Stimulated activated CD8-positive, alpha-beta memory T cell treated with anti-CD3 and anti-CD28 coated beads, Interleukin-4, amount 100 ng/mL, for 48 hours (primary cell): ENCODE measurements at regions not wholly inside any gene's neighbourhood (a gene's known extent, or its start where the extent isn't known, plus 50 kb on each side); places are given as distances from the start of the nearest gene placed in this dataset.
"Not testable (repeated sequence)": the region's sequence is repeated elsewhere in the genome, so short reads cannot be mapped to it uniquely, and the experiment has no call there.

Experiments used
- DNase-seq: peaks from one replicate; pipeline ENCODE4 v3.0.0-alpha.2; 2020

DNA sequence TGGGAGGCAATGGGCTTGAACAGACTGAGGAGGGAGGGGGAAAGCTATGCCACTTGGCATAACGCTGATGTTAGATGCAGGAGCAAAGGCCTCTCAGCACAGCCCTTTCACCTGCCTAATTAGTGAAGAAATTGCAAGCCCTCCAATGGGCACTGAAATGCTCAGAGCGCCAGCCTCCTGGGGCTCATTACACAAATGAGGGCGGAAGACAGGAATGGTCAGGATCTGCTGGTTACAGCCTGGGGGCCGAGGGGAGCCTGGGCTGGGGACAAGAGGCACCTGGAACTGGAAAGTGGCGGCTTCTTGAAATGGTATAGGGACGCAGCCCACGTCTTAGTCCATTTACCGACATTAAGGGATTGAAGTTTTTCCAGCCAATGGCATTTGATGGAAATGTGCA, 50.2 kb upstream of the PLET1 start:
- no peak for DNase-seq

DNA sequence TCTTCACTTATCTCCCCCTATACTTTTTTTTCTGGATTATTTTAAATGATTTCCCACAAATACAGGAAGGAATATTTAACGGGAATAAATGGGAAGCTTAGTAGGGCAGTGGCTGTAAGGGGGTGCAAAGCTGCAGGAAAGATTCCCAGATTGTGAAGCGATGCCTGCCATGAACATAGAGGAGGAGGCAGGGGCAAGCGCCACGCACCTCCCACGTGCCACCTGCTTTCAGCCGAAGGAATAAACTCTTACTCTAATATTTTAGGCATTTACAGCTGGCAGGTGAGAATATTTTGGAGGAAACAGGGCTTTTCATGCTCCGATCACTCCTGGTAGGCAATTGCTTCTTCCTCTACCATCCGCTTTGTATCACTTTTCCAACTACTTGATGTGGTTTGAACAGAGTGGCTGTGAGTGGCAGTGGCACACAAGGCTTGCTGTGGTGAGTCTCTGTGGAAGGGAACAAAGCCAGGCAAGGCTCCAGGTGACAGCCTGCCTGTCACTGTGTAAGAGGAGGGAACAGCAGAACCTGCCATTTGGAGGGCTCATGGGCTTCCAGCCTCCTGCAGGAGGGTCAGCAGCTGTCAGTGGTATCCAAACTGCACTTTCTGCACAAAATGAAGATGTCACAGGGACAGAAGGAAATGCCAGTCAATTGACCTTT, 54.5 kb upstream of the PLET1 start:
- DNase-seq: no peak

DNA sequence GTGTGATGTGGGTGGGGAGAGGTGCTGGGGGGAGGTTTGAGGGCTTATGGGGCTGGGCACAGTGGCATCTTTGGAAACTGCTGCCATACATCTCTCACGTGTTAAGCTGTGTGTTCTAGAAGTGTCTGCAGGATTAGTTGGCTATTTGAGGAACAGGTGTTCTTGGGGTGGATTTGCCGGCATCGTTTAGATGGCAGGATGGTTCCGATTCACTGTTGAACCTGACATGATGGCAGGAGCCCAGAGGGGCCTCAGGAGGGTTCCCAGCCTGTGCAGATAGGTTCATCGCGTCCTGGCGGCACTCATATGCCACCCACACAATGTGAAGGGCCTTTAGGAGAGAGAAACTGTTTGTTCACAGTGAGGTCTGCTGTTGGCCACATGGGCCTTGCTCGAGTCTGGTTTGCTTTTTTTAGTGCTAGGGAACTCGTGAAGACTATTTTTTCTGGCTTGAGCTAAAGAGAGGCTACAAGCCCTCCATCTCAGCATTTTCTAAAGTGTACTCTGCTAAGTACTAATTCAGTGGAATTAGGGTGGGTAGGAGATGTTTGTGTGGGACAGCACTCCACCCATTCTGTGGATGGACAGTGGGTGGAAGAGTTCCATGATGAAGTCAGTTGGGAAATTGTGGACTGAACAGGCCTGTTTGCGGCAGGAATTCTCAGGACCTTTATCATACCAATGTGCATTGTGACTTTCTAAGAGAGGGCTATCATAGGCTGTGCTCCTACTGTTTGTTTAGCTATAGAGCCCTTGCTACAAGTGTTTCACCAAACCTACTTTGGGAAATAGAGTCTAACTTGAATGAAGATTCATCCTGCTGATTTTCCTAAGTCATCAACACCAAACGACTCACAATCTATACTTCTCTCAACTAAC, 55.4 kb upstream of the PLET1 start:
- no peak for DNase-seq

DNA sequence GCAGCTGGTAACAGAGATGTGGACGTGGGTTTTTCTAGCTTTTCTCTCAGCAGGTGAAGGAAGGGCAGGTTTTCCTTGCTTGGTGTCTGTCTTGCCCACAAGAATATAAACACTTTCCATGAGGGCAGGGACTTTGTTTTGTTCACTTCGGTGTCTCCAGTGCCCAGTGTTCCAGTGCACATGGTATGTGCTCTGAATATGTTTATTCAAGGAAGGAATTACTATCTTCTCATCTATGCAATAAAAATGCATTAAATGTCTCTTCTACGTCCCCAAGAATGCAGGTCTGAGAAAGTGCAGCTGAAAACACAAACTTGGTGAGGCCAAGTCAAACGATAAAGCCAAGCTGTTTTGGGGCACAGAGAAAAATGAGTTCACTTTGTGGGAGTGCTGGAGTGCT, 56.3 kb upstream of the PLET1 start:
- no peak for DNase-seq

DNA sequence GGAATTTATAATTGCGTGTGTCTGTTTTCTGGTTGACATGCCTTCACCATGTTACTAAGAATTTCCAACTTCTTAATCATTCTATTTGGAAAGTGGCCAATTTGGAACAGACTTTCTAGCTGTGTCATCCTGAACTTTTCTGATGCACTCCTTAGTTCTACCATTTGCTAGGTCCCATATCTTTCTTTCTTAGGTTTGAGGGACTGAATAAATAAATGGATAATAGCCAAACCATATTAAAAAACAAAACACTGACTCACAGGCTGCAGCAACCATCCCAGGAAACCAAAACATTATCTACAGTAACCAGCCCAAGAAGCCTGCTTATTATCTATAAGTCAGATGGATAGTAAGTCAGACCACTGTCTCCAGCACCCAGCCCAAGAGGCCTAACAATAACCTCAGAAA, 57.5 kb upstream of the PLET1 start:
- no peak for DNase-seq

DNA sequence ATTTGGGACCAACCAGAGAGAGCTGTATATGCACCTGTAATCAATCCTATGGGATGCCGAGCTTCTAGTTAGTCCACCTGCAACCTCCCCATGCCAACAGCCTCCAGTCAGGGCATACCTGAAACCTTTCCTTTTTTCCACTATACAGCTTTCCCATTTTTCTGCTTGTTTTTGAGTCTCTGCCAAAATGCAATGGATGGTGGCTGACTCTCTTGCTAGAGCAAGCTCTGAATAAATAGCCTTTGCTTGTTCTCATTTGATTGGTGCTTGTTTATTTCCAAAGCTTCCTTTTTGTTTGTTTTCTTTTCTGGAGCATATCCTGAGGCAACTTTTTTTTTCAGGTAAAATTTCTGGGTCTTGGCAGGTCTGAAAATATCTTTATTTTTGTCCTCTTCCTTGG, 58.0 kb upstream of the PLET1 start:
- DNase-seq: no peak

DNA sequence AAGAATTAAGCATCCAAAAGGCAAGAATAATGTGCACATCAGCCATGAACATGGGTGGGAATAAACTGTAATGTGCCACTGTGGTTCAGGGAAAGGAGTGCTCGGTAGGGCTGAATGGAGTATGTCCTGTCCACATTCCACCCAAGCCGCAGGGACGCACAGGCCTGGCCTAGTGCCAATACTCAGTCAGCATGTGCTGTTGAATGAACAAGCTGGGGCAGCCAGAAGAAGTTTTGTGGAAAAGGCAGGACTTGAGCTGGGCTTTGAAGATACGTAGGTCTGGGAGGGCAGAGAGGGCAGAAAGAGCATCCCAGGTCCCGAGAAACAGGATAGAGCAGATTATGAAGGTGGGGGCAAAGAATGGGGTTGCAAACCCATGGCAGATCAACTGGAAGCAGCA, 60.0 kb upstream of the PLET1 start:
- DNase-seq: no peak

DNA sequence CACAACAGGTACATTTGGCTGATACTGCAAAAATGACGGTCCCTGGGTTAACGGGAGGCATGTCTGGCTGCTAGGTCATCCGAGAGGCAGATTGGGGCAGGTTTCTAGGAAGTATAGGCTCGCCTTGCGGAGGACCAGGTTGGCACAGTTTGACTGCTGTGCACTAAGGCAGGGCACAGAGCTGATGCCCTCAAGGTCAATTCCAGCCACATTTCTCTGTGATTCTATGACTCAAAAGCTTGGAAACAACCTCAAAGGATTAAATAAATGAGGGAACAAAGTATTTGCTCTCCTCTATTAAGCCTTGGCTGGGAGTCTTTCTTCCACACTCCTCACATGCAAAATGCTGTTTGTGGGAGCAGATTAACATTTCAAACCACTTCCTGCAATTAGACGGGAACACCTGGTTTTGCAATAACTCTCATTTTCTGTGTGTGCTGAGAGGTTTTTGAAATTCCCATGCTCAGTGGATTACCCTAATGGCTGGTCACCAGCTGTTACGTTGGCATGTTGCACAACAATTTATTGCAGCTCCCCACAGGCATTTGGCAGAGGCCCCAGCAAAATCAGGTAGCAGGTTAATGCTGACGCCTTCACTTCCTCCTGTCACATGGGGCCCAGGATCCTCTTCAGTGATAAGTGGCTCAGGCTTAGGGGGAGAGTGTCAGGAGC, 61.0 kb upstream of the PLET1 start:
- no peak for DNase-seq

DNA sequence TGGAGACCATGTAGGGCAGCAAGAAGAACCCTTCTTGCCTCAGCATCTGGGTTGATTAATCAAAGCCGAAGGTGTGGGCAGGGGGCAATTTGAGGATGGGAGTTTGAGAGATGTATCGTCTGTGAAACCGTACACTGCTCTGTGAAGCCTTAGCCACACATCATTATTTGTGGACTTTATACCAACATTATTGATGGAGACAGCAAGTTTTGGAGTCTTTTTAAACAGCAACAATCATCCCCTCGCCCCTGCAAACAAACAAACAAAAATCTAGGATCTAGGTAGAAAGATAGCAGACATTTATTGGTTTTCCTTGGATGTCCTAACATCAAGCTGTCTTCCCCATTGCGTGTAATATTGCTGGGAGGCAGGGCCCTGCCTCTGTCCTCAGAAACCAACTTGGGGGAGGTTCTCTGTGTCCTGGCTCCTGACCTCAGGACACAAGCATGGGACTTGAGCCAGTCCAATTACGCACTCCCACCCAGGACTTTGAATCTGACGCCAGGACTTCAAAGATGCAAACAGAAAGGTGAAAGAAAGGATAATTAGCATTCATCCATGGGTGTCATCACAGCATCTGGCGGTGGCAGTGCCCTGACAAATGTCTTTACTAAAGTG, 61.6 kb upstream of the PLET1 start:
- no peak for DNase-seq

DNA sequence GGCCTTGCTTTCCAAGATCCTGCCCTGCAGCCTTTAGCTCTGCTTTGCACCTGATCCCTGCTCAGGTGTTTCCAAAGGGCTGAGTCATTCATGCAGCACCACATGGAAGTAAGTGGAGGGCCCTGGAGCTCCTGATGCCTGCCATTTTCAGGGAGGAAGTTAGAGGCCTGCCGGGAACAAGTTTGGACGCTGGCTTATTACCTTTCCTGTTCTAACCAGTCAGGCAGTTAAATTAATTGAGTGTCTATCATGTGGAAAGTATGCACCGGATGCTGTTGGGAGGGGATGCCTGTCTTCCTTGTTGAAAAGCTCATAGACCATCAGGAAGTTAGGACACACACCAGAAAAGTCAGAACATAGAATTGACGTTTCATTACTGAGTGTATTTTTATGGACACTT, 73.7 kb upstream of the PLET1 start:
- no peak for DNase-seq

DNA sequence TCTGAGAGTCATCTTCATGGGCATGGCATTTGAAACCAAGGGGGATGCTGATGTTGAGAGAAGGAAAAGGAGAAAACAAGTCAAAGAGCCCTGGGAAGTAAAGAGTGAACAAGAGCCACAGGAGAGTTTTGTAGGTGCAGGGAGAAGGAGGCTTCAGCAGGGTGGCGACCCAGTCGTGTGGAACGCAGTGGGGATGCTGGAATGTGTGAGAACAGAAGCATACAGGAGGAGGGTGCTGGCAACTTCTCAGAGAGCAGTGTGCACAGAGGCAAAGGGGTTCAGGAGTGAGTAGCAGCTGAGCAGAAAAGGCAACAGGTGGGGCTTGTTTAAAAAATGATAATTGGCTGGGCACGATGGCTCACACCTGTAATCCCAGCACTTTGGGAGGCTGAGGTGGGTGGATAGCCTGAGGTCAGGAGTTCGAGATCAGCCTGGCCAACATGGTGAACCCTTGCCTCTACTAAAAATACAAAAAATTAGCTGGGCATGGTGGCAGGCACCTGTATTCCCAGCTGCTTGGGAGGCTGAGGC, 75.8 kb upstream of the PLET1 start:
- DNase-seq: no peak

DNA sequence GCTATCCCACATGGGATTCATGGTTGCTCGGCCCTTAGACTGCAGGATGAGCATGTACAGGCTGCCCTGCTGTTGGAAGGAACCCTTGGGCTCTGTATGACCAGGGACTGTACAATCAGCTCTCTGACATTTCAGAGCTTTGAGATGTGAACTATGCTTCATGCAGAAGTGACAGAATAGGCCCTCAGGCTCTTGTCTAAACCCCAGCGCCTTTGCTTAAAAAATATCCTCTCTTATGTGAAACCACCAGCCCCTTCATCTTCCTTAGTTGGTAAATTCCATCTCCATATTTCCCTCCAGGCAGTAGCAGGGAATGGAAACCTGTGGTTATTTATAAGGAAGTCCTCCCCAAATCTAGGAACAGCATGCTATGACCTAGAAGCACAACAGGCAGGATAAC, 78.9 kb upstream of the PLET1 start:
- no peak for DNase-seq

DNA sequence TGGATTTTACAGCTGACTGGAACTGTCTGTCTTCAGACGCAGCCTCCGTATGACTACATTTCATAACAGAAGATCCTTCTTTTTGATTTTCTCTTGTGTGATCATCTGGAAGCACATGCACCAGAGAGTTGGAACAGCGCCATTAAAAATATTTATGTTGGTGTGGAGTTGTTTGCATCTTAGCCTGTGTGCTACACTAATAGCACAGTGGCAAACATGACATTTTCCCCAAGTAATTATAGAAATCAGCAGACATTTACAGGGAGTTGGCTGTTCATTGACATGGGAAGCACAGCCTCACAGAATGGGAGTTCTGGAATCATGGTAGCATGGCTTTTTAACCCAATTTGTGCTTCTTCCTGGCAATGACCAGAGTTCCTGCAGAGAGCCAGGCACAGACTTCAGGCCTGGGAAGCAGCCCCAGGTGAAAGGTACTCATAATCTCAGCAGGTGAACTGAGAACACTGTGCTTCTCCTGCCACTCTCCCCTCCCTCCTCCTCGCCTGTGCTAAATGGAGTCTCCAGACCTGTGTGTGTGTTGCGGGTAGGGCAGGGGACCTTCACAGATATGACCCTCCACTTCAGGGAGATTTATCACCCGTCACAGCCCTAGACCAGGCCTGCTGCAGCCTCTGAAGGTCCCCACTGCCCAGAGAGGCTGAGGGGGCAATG, 82.8 kb upstream of the PLET1 start:
- no peak for DNase-seq

DNA sequence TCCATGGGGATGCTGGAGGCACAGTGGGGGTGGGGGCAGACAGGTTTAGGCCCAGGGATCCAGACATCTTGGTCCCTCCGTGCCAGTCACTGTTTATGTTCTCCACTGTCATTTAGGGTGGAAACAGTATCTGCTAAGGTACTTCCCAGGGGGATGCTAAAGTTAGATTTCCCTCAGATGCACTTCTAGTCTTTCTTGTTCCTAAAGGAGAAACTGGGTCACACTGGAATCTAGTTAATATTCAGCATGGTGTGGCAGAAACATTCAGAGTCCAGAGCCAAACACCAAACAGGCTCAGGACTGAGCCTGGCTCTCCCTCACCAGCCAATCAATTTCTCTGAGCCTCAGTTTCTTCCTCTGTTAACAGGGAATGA, 83.4 kb upstream of the PLET1 start:
- DNase-seq: no peak

DNA sequence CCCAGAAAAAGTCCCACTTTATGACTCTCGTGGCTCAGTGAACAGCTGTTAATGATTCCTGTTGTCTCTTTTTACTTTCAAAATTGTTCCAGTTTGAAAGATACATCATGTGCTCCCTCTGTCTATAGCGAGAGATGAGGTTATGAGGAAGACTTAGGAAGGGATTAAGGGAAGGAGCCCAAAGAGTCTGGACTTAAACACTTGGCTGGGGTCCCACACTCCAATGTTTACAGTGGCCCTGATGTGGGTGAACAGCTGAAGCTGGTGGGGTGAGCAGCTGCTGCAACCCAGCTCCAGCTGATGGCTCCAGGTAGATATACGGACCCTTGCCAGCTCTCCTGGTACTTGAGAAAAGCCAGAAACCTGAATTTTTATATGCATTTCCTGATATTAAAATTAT, 84.5 kb upstream of the PLET1 start:
- no peak for DNase-seq

DNA sequence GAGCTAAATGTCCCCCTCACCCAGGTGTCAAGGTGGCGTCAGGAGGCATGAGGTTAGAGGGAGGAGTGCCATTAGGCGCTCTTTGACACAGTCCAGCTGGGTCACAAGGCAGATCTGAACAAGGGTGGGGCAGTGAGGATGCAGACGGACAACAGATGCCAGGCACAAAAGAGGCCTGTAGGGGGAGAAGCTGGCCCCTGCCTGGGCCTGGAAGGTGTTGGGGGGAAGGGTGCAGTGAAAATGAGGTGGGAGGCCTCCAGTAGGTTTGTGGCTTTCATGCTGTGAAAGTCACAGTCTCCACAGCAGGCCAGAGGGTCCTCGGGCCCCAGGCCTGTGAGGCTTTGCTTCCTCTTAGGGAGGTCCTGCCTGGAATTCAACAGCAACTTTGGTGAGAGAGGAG, 85.0 kb upstream of the PLET1 start:
- DNase-seq: no peak

DNA sequence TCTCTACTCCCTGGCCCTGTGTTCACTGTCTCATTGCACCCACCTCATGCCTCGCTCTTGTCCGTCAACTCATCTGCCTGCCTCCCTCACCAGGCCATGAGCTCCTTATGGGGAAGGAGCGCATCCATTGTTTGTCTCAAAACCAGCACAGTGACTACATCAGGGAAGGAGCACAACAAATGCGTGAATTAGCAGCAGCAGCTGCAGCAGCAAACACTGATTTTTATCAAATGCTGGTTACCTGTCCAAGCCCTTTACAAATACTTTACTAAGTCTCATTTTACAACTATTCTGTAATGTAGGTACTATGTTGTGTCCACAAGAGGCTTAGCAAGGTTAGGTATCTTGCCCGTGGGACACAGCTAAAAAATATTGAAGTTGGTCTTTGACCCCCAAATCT, 85.9 kb upstream of the PLET1 start:
- DNase-seq: no peak

DNA sequence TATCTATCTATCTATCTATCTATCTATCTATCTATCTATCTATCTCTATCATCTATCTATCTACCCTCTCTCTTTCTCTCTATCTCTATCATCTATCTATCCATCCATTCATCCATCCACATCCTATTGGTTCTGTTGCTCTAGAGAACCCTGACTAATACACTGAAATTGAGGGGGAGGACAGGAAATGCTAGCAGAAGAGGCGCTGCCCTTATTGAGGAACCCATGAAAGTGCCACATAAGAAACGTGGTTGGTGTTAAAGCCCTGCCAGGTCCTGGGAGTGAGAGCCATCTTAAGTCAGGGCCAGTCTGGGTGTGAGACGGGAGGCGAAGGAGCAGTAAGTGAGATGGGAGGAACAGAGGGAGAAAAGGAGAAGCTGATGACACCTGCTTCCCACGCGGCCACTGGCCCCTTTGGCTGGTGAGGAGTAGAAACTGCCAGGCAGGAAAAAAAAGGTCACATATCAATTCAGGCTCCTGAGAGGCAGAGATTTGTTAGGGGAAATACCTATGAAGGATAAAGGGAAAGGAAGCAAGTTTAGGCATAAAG, 87.9 kb upstream of the PLET1 start:
- DNase-seq: no peak

DNA sequence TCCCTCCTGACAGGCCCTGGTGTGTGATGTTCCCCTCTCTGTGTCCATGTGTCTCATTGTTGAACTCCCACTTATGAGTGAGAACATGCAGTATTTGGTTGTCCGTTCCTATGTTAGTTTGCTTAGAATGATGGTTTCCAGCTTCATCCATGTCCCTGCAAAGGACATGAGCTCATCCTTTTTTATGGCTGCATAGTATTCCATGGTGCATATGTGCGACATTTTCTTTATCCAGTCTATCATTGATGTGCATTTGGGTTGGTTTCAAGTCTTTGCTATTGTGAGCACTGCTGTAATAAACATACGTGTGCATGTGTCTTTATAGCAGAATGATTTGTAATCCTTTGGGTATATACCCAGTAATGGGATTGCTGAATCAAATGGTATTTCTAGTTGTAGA, 90.8 kb upstream of the PLET1 start:
- DNase-seq: not testable (repeated sequence)

DNA sequence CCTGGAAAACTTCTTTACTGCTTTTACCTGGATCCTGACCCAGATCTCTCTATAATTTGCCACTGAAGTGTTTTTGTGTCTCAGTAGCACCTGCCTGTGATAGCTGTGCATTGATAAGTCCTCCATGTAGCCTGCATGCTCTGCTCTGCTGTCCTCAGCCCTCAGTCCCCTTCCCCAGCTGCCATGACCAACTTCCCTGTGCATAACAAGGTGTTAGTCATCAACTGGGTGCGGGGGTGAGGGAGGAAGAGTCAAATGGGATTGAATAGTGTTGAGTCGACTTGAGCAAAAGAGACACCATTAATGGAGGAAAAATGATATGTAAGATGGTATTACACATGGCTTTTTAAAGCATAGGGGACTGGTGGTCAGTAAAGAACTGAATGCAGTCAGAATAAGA, 92.2 kb upstream of the PLET1 start:
- no peak for DNase-seq

DNA sequence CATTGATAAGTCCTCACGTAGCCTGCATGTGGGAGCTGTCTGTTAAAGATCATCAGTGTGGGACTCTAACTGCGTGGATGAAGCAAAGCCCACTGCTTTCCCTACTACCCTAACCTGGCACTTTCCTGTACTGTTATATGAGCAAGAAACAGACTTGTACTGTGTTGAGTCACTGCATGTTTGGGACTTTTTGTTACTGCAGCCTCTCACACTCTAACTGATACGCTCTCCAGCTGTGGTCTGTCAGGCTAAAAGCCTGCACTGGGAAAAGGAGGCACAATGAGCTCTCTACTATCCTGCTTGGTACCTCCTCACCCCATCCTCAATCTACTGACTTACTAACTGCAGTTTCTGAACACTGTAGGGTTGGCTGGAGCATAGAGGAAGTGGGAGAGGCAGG, 93.7 kb upstream of the PLET1 start:
- no peak for DNase-seq

DNA sequence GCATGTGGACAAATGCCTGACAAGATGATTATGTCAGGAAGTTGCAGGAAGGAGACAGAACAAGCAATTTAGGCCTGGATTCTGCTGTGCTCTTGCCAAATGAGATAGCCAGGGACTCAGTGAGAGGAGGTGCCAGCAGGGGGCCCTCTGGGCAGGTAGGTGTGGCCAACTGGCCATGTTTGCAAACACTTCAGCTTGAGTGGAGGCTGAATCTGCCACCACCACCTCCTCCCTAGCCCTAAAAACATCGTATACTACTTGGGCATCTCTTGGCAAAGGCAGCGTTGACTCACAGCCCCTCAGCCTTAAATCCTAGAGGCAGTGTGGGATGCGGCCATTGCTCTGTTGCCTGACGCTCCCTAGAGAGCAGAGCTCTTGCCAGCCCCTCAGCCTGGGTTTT, 95.1 kb upstream of the PLET1 start:
- peak; percentile 31 for DNase-seq

DNA sequence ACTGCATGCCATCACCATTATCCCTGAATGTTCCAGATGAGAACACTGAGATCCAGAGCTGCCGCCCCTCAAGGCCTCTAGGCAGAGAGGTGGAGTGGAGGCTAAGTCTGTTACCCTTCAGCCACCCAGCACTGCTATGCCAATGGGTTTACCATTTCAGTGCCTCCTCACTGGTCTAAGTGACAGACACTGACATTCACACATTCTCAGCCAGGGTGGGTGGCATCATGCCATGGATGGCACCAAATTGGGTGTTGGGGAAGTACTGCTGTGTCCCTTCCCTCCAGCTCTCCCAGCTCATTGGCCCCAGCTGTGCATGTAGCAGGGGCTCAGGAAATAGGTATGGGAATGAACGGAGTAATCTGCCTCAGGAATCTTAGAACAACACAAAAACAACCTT, 96.8 kb upstream of the PLET1 start:
- no peak for DNase-seq
